ENCODE measurements at regions not wholly inside any gene's neighbourhood (a gene's known extent, or its start where the extent isn't known, plus 50 kb on each side); places are given as distances from the start of the nearest gene placed in this dataset.

- H3K4me2 ChIP-seq (ENCODE audit: low read length), result no peak overlapping the region
- H3K9ac ChIP-seq (ENCODE audit: low read depth, low read length), result no peak overlapping the region
- H3K36me3 ChIP-seq (ENCODE audit: insufficient read depth, low read length), result no peaks in the 10 kb centered on the region
- no peaks in the 10 kb centered on the region for H3K27me3 ChIP-seq (ENCODE audit: control insufficient read depth, insufficient read depth, low read length)
- no peak overlapping the region for H3K4me3 ChIP-seq (ENCODE audit: low read length)
- H3K4me1 ChIP-seq (ENCODE audit: control insufficient read depth, insufficient read depth, low read length), result no peaks in the 10 kb centered on the region
- H3K9me3 ChIP-seq (replicated peaks; ENCODE audit: low read length), result peaks cover 7% of the 10 kb centered on the region
Measured at GRCh38 chr14:94966868-94967267, 190.5 kb downstream of the DICER1 start.

- no peak overlapping the region for H3K9ac ChIP-seq (ENCODE audit: low read depth, low read length)
- no peaks in the 10 kb centered on the region for H3K27me3 ChIP-seq (ENCODE audit: control insufficient read depth, insufficient read depth, low read length)
- H3K4me1 ChIP-seq (ENCODE audit: control insufficient read depth, insufficient read depth, low read length), result no peaks in the 10 kb centered on the region
- peaks cover 7% of the 10 kb centered on the region for H3K9me3 ChIP-seq (replicated peaks; ENCODE audit: low read length)
- no peak overlapping the region for H3K4me3 ChIP-seq (ENCODE audit: low read length)
- no peaks in the 10 kb centered on the region for H3K36me3 ChIP-seq (ENCODE audit: insufficient read depth, low read length)
- H3K4me2 ChIP-seq (ENCODE audit: low read length), result no peak overlapping the region
Measured at GRCh38 chr14:94966344-94966743, 191.0 kb downstream of the DICER1 start.

GRCh38 chr14:94965551-94966313 lies 191.6 kb downstream of the DICER1 start:
- H3K4me2 ChIP-seq (ENCODE audit: low read length), result no peak overlapping the region
- no peak overlapping the region for H3K9ac ChIP-seq (ENCODE audit: low read depth, low read length)
- H3K4me3 ChIP-seq (ENCODE audit: low read length), result no peak overlapping the region
- peaks cover 7% of the 10 kb centered on the region for H3K9me3 ChIP-seq (replicated peaks; ENCODE audit: low read length)
- H3K36me3 ChIP-seq (ENCODE audit: insufficient read depth, low read length), result no peaks in the 10 kb centered on the region
- no peaks in the 10 kb centered on the region for H3K27me3 ChIP-seq (ENCODE audit: control insufficient read depth, insufficient read depth, low read length)
- no peaks in the 10 kb centered on the region for H3K4me1 ChIP-seq (ENCODE audit: control insufficient read depth, insufficient read depth, low read length)

GRCh38 chr14:94964931-94965330 lies 192.4 kb downstream of the DICER1 start:
- H3K36me3 ChIP-seq (ENCODE audit: insufficient read depth, low read length), result no peaks in the 10 kb centered on the region
- no peak overlapping the region for H3K9ac ChIP-seq (ENCODE audit: low read depth, low read length)
- H3K4me2 ChIP-seq (ENCODE audit: low read length), result no peak overlapping the region
- H3K9me3 ChIP-seq (replicated peaks; ENCODE audit: low read length), result peaks cover 7% of the 10 kb centered on the region
- H3K4me3 ChIP-seq (ENCODE audit: low read length), result no peak overlapping the region
- no peaks in the 10 kb centered on the region for H3K27me3 ChIP-seq (ENCODE audit: control insufficient read depth, insufficient read depth, low read length)
- H3K4me1 ChIP-seq (ENCODE audit: control insufficient read depth, insufficient read depth, low read length), result no peaks in the 10 kb centered on the region

- H3K4me2 ChIP-seq (ENCODE audit: low read length), result no peak overlapping the region
- no peaks in the 10 kb centered on the region for H3K36me3 ChIP-seq (ENCODE audit: insufficient read depth, low read length)
- no peak overlapping the region for H3K9ac ChIP-seq (ENCODE audit: low read depth, low read length)
- H3K9me3 ChIP-seq (replicated peaks; ENCODE audit: low read length), result peaks cover 7% of the 10 kb centered on the region
- H3K27me3 ChIP-seq (ENCODE audit: control insufficient read depth, insufficient read depth, low read length), result no peaks in the 10 kb centered on the region
- no peak overlapping the region for H3K4me3 ChIP-seq (ENCODE audit: low read length)
- no peaks in the 10 kb centered on the region for H3K4me1 ChIP-seq (ENCODE audit: control insufficient read depth, insufficient read depth, low read length)
Measured at GRCh38 chr14:94964181-94964580, 193.1 kb downstream of the DICER1 start.

- Histone ChIP-seq H3K36me3 (ENCODE audit: insufficient read depth, low read length) (no peaks in the 10 kb centered on the region), H3K9me3 (replicated peaks; ENCODE audit: low read length) (peaks cover 7% of the 10 kb centered on the region), H3K9ac (ENCODE audit: low read depth, low read length) (no peak overlapping the region), H3K4me1 (ENCODE audit: control insufficient read depth, insufficient read depth, low read length) (no peaks in the 10 kb centered on the region), H3K27me3 (ENCODE audit: control insufficient read depth, insufficient read depth, low read length) (no peaks in the 10 kb centered on the region), H3K4me3 (ENCODE audit: low read length) (no peak overlapping the region), H3K4me2 (ENCODE audit: low read length) (no peak overlapping the region)
Measured at GRCh38 chr14:94963051-94963450, 193.1 kb upstream of the GSC start.

GRCh38 chr14:94962166-94962575 lies 192.3 kb upstream of the GSC start:
- H3K9me3 ChIP-seq (replicated peaks; ENCODE audit: low read length), result peaks cover 7% of the 10 kb centered on the region
- no peak overlapping the region for H3K4me2 ChIP-seq (ENCODE audit: low read length)
- no peak overlapping the region for H3K4me3 ChIP-seq (ENCODE audit: low read length)
- no peaks in the 10 kb centered on the region for H3K36me3 ChIP-seq (ENCODE audit: insufficient read depth, low read length)
- no peak overlapping the region for H3K9ac ChIP-seq (ENCODE audit: low read depth, low read length)
- no peaks in the 10 kb centered on the region for H3K4me1 ChIP-seq (ENCODE audit: control insufficient read depth, insufficient read depth, low read length)
- no peaks in the 10 kb centered on the region for H3K27me3 ChIP-seq (ENCODE audit: control insufficient read depth, insufficient read depth, low read length)

GRCh38 chr14:94961386-94962165 lies 191.7 kb upstream of the GSC start:
- no peak overlapping the region for H3K4me2 ChIP-seq (ENCODE audit: low read length)
- H3K36me3 ChIP-seq (ENCODE audit: insufficient read depth, low read length), result no peaks in the 10 kb centered on the region
- H3K27me3 ChIP-seq (ENCODE audit: control insufficient read depth, insufficient read depth, low read length), result no peaks in the 10 kb centered on the region
- H3K9me3 ChIP-seq (replicated peaks; ENCODE audit: low read length), result peaks cover 4% of the 10 kb centered on the region
- no peak overlapping the region for H3K9ac ChIP-seq (ENCODE audit: low read depth, low read length)
- H3K4me1 ChIP-seq (ENCODE audit: control insufficient read depth, insufficient read depth, low read length), result no peaks in the 10 kb centered on the region
- no peak overlapping the region for H3K4me3 ChIP-seq (ENCODE audit: low read length)

- Histone ChIP-seq H3K27me3 (ENCODE audit: control insufficient read depth, insufficient read depth, low read length) (no peaks in the 10 kb centered on the region), H3K4me2 (ENCODE audit: low read length) (no peak overlapping the region), H3K9me3 (replicated peaks; ENCODE audit: low read length) (no peaks in the 10 kb centered on the region), H3K4me1 (ENCODE audit: control insufficient read depth, insufficient read depth, low read length) (no peaks in the 10 kb centered on the region), H3K36me3 (ENCODE audit: insufficient read depth, low read length) (no peaks in the 10 kb centered on the region), H3K9ac (ENCODE audit: low read depth, low read length) (no peak overlapping the region), H3K4me3 (ENCODE audit: low read length) (no peak overlapping the region)
Measured at GRCh38 chr14:94960285-94961001, 190.5 kb upstream of the GSC start.

- H3K4me2 ChIP-seq (ENCODE audit: low read length), result no peak overlapping the region
Measured at GRCh38 chr14:94953541-94954260, 183.8 kb upstream of the GSC start.

GRCh38 chr14:94952097-94952496 lies 182.2 kb upstream of the GSC start:
- Histone ChIP-seq H3K27me3 (ENCODE audit: control insufficient read depth, insufficient read depth, low read length) (no peaks in the 10 kb centered on the region), H3K4me2 (ENCODE audit: low read length) (no peak overlapping the region), H3K4me1 (ENCODE audit: control insufficient read depth, insufficient read depth, low read length) (no peaks in the 10 kb centered on the region), H3K9ac (ENCODE audit: low read depth, low read length) (no peak overlapping the region), H3K36me3 (ENCODE audit: insufficient read depth, low read length) (no peaks in the 10 kb centered on the region), H3K9me3 (replicated peaks; ENCODE audit: low read length) (no peaks in the 10 kb centered on the region), H3K4me3 (ENCODE audit: low read length) (no peak overlapping the region)

More at GRCh38 chr14:94953541-94954260, 183.8 kb upstream of the GSC start:
- H3K27me3 ChIP-seq (ENCODE audit: control insufficient read depth, insufficient read depth, low read length), result no peaks in the 10 kb centered on the region
- no peak overlapping the region for H3K9ac ChIP-seq (ENCODE audit: low read depth, low read length)
- H3K9me3 ChIP-seq (replicated peaks; ENCODE audit: low read length), result no peaks in the 10 kb centered on the region
- no peak overlapping the region for H3K4me3 ChIP-seq (ENCODE audit: low read length)
- H3K4me1 ChIP-seq (ENCODE audit: control insufficient read depth, insufficient read depth, low read length), result no peaks in the 10 kb centered on the region
- H3K36me3 ChIP-seq (ENCODE audit: insufficient read depth, low read length), result no peaks in the 10 kb centered on the region
